ENCODE measurements at regions not wholly inside any gene's neighbourhood (a gene's known extent, or its start where the extent isn't known, plus 50 kb on each side); places are given as distances from the start of the nearest gene placed in this dataset.

DNA sequence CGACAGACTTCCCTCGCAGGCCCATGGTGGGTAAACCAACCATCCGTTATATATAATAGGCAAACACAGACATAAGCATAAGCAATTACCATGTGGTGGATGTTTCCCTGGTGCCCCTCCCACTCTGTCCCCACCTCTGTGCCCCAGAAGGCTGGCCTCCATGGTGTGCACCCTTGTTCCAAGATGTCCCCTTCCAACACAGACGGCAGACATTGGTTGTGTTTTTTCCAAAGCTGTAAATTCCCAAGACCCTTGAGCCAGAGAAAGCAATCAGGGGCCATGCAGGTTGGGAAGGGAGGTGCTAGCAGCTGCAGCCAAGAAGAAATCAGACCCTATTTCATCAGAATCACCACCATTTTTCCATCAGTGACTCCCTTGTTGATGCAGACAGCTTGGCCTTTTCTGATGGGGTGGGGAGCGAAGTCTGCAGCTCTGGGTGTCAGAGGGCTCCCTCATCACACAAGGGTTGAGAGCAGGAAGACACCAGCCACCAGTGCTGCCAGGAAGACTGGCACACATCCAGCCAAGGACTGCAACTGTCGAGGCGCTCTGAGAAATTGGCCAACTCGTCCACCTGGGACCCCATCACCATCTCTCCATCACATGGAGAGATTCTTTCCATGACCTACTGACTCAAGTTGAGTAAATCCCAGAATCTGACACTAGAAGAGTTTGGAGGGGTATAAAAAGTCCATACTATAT lies 86.8 kb upstream of the CHST15 start:
- no peak for DNase-seq (ENCODE audit: low spot score in 2 of 2, unreplicated experiment in 2 of 2)
- Mint-ChIP-seq H3K27ac (no peak overlapping the region), H3K27me3 (ENCODE audit: low read depth) (no peaks in the 10 kb centered on the region), H3K36me3 (no peaks in the 10 kb centered on the region), H3K9me3 (no peaks in the 10 kb centered on the region), H3K4me1 (peaks cover 10% of the 10 kb centered on the region), H3K4me3 (no peak overlapping the region)
- TF ChIP-seq CTCF (IDR thresholded peaks at IDR 0.05; ENCODE audit: unreplicated experiment) = no peak

- no peaks in the 10 kb centered on the region for H3K27me3 Mint-ChIP-seq (ENCODE audit: low read depth)
- no peak overlapping the region for H3K27ac Mint-ChIP-seq
- no peak for TF ChIP-seq CTCF (IDR thresholded peaks at IDR 0.05; ENCODE audit: unreplicated experiment)
- peaks cover 7% of the 10 kb centered on the region for H3K4me1 Mint-ChIP-seq
- H3K9me3 Mint-ChIP-seq = no peaks in the 10 kb centered on the region
- no peaks in the 10 kb centered on the region for H3K36me3 Mint-ChIP-seq
- no peak for DNase-seq (ENCODE audit: low spot score in 2 of 2, unreplicated experiment in 2 of 2)
- no peak overlapping the region for H3K4me3 Mint-ChIP-seq
Observed at GRCh38 chr10:124179308-124180043, 86.1 kb upstream of the CHST15 start.

GRCh38 chr10:124177180-124177518 lies 83.8 kb upstream of the CHST15 start:
- Mint-ChIP-seq H3K4me3 (no peak overlapping the region), H3K4me1 (peaks cover 7% of the 10 kb centered on the region), H3K27me3 (ENCODE audit: low read depth) (peaks cover under 1% of the 10 kb centered on the region), H3K9me3 (no peaks in the 10 kb centered on the region), H3K36me3 (no peaks in the 10 kb centered on the region), H3K27ac (no peak overlapping the region)
- TF ChIP-seq CTCF (IDR thresholded peaks at IDR 0.05; ENCODE audit: unreplicated experiment) = no peak
- DNase-seq (ENCODE audit: low spot score in 2 of 2, unreplicated experiment in 2 of 2) = no peak

DNA sequence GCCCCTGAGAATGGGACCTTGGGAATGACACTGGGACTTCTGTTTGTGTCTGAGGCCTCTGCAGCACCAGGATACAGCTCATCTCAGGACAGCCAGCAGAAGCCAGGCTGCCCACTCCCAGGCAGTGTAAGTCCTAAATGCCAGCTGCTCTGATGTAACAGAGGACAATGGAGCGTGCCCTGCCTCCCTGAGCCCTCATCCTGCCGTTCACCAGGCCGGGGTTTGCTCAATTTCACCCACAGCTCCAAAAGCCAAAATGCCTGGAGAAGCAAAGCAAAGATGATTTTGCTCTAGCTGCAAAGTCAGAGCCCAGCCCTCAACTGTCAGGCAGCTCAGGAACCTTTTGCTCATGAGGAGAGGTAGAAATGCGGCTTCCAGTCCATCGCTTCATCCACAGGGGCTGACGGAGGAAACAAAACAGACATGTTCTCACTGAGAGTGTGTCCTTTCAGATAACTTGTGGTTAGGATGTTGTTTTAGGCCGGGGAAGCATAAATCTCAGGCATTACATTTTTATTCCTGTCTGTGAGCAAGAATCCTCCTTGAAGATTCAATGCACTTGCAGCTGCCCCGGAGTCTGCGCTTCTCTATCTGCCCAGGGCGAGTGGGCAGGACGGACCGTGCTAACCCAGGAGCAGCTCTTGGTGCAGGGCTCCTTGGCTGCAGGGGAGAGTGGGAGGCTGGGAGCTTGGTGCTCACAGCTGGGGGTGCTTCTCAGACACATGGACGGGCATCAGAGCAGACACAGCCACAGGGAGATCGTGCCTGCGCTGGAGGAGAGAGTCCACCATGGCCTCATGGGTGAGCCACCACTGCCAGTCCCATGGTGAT lies 83.2 kb upstream of the CHST15 start:
- Mint-ChIP-seq H3K27me3 (ENCODE audit: low read depth) (peaks cover 2% of the 10 kb centered on the region), H3K36me3 (no peaks in the 10 kb centered on the region), H3K4me1 (peaks cover 7% of the 10 kb centered on the region), H3K27ac (no peak overlapping the region), H3K9me3 (no peaks in the 10 kb centered on the region), H3K4me3 (no peak overlapping the region)
- TF ChIP-seq CTCF (IDR thresholded peaks at IDR 0.05; ENCODE audit: unreplicated experiment) = no peak
- DNase-seq (ENCODE audit: low spot score in 2 of 2, unreplicated experiment in 2 of 2) = no peak

- H3K9me3 Mint-ChIP-seq = no peaks in the 10 kb centered on the region
- H3K27me3 Mint-ChIP-seq (ENCODE audit: low read depth) = peaks cover 2% of the 10 kb centered on the region
- TF ChIP-seq CTCF (IDR thresholded peaks at IDR 0.05; ENCODE audit: unreplicated experiment) = no peak
- H3K27ac Mint-ChIP-seq = no peak overlapping the region
- no peak overlapping the region for H3K4me3 Mint-ChIP-seq
- no peaks in the 10 kb centered on the region for H3K36me3 Mint-ChIP-seq
- H3K4me1 Mint-ChIP-seq = peaks cover 7% of the 10 kb centered on the region
- DNase-seq (ENCODE audit: low spot score in 2 of 2, unreplicated experiment in 2 of 2) = no peak
Observed at GRCh38 chr10:124175701-124176348, 82.4 kb upstream of the CHST15 start.

Measured in mesothelial cell of epicardium (in vitro differentiated cells).